ENCODE measurements at regions not wholly inside any gene's neighbourhood (a gene's known extent, or its start where the extent isn't known, plus 50 kb on each side); places are given as distances from the start of the nearest gene placed in this dataset.

DNA sequence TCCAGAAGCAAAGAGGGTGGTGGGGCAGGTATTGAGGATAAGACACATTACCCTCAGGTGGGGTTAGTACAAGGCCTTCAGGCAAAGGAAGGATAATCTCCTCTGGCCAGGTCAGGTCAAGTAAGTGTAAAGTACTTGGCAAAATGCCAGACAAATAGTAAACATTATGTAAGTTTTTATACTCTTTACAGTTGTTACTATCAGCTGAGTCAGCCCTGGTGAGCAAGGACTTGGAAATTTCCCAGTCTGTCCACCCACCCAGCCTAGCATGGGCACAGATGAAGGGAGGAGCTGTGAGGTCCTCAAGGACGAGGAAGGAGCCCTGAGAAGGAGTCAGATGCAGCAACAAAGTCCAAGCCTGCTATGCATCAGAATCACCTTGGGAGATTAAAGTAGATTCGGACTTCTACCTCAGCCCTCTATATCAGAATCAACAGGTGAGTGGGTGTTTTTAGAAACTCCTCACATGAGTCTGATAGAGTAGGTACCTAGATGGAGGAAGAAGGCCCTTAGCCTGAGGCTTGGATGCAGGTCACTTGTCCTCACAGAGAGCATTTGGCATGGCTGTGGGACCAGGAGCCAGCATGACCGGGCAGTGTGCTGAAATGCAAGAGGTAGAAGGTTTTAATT, 50.2 kb upstream of the BARX1 start:
- Histone ChIP-seq H3K4me1 (no peaks in the 10 kb centered on the region), H3K36me3 (replicated peaks) (no peaks in the 10 kb centered on the region), H3K27me3 (ENCODE audit: low read depth) (0 out of 2 replicates have a peak, but pooled peaks cover 4% of the 10 kb centered on the region), H3K4me3 (no peak overlapping the region), H3K9me3 (no peaks in the 10 kb centered on the region)
- in situ Hi-C loops (cut with MboI; ENCODE audit: low sequenced_read_pairs) = no loop called here
- no peak for DNase-seq (ENCODE audit: low spot score in 2 of 2)
